ENCODE measurements at regions not wholly inside any gene's neighbourhood (a gene's known extent, or its start where the extent isn't known, plus 50 kb on each side); places are given as distances from the start of the nearest gene placed in this dataset.

DNA sequence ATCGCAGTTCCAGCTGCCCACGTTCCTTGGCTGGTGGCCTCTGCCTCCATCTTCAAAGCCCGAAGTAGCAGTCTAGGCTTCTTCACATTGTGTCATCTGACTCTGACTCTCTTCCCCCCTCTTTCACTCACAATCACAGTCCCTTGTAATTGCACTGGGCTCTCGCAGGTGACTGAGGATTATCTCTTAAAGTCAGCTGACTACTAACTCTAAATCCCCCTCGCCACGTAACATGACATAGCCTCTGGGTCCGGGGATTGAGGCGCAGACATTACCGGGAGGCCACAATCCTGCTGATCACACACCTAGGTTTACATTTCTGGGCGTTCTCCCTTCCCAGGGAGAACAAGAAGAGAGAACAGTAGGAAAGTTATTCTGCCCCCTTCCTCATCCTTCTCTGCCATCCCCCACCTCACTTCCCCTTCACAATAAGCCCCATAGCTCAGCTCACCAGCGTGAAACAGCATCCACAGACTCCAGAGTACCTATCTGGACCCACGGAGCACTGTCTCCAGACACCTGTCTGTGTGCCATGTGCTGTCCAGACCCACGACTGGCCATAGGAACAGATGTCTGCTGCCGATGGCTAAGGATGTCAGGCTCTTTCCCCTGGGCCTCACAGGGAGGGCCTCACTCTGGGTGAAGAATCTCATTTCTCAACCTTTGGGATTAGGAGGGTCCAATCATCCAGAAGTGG is 64.3 kb upstream of the FZD7 start:
- DNase-seq (ENCODE audit: low spot score): no peak

DNA sequence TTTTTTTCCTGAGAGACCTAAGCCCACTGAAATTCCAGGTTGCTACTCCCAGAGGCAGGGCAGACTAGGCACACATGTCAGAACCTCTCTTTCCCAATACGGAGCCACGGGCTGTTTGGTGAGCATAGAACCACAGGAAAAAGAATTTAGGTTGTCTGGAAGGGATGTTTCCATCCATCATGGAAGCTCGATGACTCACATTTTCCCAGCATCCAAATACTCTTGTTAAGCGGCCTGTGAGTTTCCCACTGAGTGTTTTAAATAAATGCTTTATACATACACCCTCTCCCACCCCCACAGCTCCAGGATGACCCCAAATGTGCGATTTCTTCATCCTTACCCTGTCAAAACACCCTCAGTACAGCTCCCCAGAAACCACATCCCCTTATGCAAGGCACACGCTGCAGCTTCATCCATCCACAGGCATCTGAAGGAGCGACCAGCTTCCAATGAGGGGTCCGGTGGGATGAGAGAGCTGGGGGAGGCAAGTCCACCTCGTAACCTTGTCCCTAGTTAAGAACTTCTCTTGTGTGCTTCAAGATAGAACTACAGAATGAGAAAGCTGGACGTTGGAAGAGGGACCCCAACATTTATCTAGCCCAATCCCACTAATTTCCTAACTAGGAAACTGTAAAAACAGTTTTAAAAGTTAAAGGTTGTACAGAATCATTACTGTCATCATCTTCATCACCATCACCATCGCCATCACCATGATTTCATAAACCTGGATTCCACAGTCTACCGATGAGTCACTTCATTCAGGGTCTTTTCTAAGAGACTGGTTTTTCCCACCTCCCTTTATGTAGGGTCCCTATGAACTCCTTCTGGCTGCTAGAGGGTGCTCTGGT is 63.5 kb upstream of the FZD7 start:
- no peak for DNase-seq (ENCODE audit: low spot score)

- DNase-seq (ENCODE audit: low spot score): no peak
Observed at GRCh38 chr2:201970786-201971108, 62.9 kb upstream of the FZD7 start.

- no peak for DNase-seq (ENCODE audit: low spot score)
Observed at GRCh38 chr2:201971531-201972228, 62.0 kb upstream of the FZD7 start.

DNA sequence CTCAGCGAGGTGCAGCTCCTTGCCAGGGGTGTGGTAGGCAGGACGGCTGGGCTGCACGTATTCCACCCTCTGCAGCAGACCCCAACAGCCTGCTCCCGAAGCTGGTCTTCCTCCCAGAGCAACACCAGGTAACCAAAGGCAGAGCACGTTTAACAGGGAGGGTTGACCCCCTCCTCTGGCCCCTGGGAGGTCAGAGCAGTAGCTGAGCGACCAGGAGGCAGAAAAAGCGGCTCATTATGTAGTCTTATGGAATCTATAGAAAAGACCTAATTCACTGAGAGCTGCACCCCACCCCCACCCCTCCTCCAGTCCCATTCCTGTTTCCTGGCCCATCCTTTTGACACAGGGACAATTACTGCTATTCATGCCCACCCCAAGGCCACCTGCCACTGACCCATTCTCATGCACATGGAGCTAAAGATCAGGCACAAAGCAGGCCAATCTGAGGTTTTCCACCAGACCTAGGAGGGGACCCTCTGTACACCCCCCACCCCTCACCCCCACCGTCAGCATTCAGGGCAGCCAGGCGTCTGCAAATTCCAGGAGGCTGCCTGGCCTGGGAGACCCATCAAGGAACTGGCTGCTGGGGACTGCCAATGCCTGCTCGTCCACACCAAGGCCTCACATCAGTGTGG is 60.9 kb upstream of the FZD7 start:
- no peak for DNase-seq (ENCODE audit: low spot score)

- DNase-seq (ENCODE audit: low spot score): no peak
Observed at GRCh38 chr2:201973305-201973928, 60.2 kb upstream of the FZD7 start.

- DNase-seq (ENCODE audit: low spot score): no peak
Observed at GRCh38 chr2:201974171-201975100, 59.2 kb upstream of the FZD7 start.

DNA sequence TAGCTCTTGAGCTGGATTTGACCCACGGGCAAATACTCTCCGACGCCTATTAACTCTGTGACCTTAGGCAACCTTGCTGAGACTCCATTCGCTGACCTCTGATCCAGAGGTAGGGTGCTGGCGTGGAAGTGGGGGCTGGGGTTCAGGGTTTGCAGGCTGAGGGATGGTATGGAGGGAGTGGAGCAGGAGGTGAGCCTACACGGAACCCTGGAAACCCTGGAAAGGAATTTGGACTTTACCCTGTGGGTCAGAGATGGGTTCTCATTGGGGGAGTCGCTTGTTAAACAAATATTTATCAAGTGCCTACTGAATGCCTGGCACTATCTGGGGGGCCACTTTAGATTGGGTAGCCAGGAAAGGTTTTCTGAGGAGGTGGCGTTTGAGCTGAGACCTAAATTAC is 58.2 kb upstream of the FZD7 start:
- no peak for DNase-seq (ENCODE audit: low spot score)

GRCh38 chr2:201975964-201976612 is 57.6 kb upstream of the FZD7 start:
- no peak for DNase-seq (ENCODE audit: low spot score)

GRCh38 chr2:201977651-201978050 is 56.0 kb upstream of the FZD7 start:
- DNase-seq (ENCODE audit: low spot score): no peak

DNA sequence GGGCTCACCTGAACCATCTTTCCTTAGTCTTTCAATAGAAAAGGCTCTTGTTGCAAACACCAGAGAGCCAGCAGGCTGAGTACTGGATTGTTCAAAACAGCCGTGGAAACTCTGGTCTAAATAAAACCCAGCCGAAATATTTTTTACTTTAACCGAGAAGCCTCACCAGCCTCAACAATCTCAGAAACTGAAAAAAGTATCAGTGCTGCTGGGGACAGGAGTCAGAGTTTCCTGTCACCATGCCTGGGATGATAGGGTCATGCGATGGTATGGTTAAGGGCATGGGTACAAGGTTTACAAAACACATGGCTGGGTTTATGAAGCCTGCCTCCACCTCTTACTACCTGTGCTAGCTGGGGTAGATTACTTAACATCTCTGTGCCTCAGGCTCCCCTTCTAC is 55.3 kb upstream of the FZD7 start:
- no peak for DNase-seq (ENCODE audit: low spot score)

DNA sequence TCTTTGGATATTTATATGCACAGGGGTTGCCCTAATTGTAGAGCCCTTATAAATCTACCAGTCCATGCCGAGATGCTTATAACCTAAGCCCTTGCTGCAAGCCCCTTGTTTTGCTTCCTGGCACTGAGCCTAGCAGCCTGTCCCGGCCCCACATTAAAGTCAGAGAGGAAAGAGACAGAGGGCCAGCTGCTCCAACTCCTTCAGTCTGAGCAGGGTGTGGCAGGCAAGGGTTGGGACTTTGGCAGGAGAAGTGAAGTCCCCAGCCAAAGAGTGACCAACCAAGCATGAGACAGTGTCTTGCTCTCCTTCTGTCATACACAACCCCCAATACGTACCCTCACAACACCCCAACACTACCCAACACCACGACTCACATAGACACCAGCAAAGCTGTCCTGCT is 54.7 kb upstream of the FZD7 start:
- DNase-seq (ENCODE audit: low spot score): no peak

DNA sequence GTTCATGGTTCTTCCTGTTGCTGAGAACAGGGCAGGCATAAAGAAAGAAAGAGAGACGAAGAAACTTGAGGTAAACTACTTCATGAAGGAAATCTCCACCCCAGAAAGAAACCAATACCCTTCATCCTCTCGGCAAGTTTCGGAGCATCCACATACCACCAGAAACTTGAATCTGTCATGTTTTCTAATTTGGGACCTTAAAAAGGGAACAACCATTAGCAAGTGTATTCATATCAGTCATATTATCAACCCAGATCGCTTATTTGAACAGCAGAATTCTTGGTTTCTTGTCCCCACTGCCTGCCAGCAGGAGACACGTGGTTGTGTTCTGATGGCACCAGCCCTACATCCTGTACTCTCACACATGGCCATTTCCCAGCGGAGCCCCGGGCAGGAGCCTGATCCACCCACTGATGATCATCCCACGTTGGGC is 53.2 kb upstream of the FZD7 start:
- DNase-seq (ENCODE audit: low spot score): no peak

GRCh38 chr2:201980946-201981345 is 52.7 kb upstream of the FZD7 start:
- DNase-seq (ENCODE audit: low spot score): no peak

GRCh38 chr2:201983174-201983573 is 50.5 kb upstream of the FZD7 start:
- DNase-seq (ENCODE audit: low spot score): no peak

DNA sequence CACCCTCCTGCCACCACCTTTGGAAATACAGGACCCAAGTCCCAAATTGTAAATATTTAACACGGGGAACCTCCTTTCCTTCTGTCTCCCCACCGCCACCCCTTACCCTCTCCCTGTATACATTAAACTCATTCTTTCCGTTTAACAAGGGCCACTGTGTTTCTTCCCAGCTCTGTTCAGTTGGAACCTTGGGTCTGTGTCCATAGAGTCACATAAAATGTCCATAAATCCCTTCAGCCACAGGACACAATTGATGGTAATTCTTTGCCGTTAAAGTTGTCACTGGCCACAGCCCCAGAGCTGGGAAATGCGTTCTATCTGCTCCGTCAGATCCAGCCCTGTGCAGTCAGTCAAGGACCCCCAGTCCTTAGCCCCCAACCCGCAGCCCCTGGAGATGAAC is 49.9 kb upstream of the FZD7 start:
- DNase-seq (ENCODE audit: low spot score): no peak

Measured in CD4-positive, alpha-beta T cell treated with Interleukin-15 for 4 hours (primary cell).